ENCODE measurements at regions not wholly inside any gene's neighbourhood (a gene's known extent, or its start where the extent isn't known, plus 50 kb on each side); places are given as distances from the start of the nearest gene placed in this dataset.

GRCh38 chr1:240004086-240004749 is 87.5 kb upstream of the FMN2 start:
- H3K4me3 ChIP-seq (ENCODE audit: low read depth, low read length), result no peak overlapping the region
- no peaks in the 10 kb centered on the region for H3K9me3 ChIP-seq (ENCODE audit: control insufficient read depth, insufficient read depth, low read length)
- H3K4me1 ChIP-seq (ENCODE audit: control insufficient read depth, insufficient read depth, low read length), result no peaks in the 10 kb centered on the region
- peaks cover under 1% of the 10 kb centered on the region for H3K27me3 ChIP-seq (ENCODE audit: control insufficient read depth, insufficient read depth, low read length)
- H3K9ac ChIP-seq (ENCODE audit: low read depth, low read length), result no peak overlapping the region
- no peaks in the 10 kb centered on the region for H3K36me3 ChIP-seq (ENCODE audit: control insufficient read depth, insufficient read depth, low read length)

GRCh38 chr1:240005997-240006650 is 85.6 kb upstream of the FMN2 start:
- no peaks in the 10 kb centered on the region for H3K9me3 ChIP-seq (ENCODE audit: control insufficient read depth, insufficient read depth, low read length)

GRCh38 chr1:240008298-240008697 is 83.4 kb upstream of the FMN2 start:
- no peaks in the 10 kb centered on the region for H3K9me3 ChIP-seq (ENCODE audit: control insufficient read depth, insufficient read depth, low read length)
- no peaks in the 10 kb centered on the region for H3K4me1 ChIP-seq (ENCODE audit: control insufficient read depth, insufficient read depth, low read length)
- no peaks in the 10 kb centered on the region for H3K36me3 ChIP-seq (ENCODE audit: control insufficient read depth, insufficient read depth, low read length)
- no peak overlapping the region for H3K9ac ChIP-seq (ENCODE audit: low read depth, low read length)
- H3K27me3 ChIP-seq (ENCODE audit: control insufficient read depth, insufficient read depth, low read length), result no peaks in the 10 kb centered on the region
- H3K4me3 ChIP-seq (ENCODE audit: low read depth, low read length), result no peak overlapping the region

More at GRCh38 chr1:240005997-240006650, 85.6 kb upstream of the FMN2 start:
- H3K27me3 ChIP-seq (ENCODE audit: control insufficient read depth, insufficient read depth, low read length), result no peaks in the 10 kb centered on the region
- no peak overlapping the region for H3K9ac ChIP-seq (ENCODE audit: low read depth, low read length)
- no peaks in the 10 kb centered on the region for H3K36me3 ChIP-seq (ENCODE audit: control insufficient read depth, insufficient read depth, low read length)
- no peaks in the 10 kb centered on the region for H3K4me1 ChIP-seq (ENCODE audit: control insufficient read depth, insufficient read depth, low read length)
- H3K4me3 ChIP-seq (ENCODE audit: low read depth, low read length), result no peak overlapping the region

- H3K4me3 ChIP-seq (ENCODE audit: low read depth, low read length), result no peak overlapping the region
- H3K36me3 ChIP-seq (ENCODE audit: control insufficient read depth, insufficient read depth, low read length), result no peaks in the 10 kb centered on the region
- H3K27me3 ChIP-seq (ENCODE audit: control insufficient read depth, insufficient read depth, low read length), result no peaks in the 10 kb centered on the region
- no peak overlapping the region for H3K9ac ChIP-seq (ENCODE audit: low read depth, low read length)
- no peaks in the 10 kb centered on the region for H3K4me1 ChIP-seq (ENCODE audit: control insufficient read depth, insufficient read depth, low read length)
- H3K9me3 ChIP-seq (ENCODE audit: control insufficient read depth, insufficient read depth, low read length), result no peaks in the 10 kb centered on the region
Observed at GRCh38 chr1:240014051-240014450, 77.6 kb upstream of the FMN2 start.

GRCh38 chr1:240018617-240019016 is 73.1 kb upstream of the FMN2 start:
- no peak overlapping the region for H3K4me3 ChIP-seq (ENCODE audit: low read depth, low read length)
- H3K9me3 ChIP-seq (ENCODE audit: control insufficient read depth, insufficient read depth, low read length), result no peaks in the 10 kb centered on the region
- no peaks in the 10 kb centered on the region for H3K27me3 ChIP-seq (ENCODE audit: control insufficient read depth, insufficient read depth, low read length)
- H3K4me1 ChIP-seq (ENCODE audit: control insufficient read depth, insufficient read depth, low read length), result no peaks in the 10 kb centered on the region
- H3K36me3 ChIP-seq (ENCODE audit: control insufficient read depth, insufficient read depth, low read length), result no peaks in the 10 kb centered on the region
- H3K9ac ChIP-seq (ENCODE audit: low read depth, low read length), result no peak overlapping the region

GRCh38 chr1:240019524-240019923 is 72.2 kb upstream of the FMN2 start:
- Histone ChIP-seq H3K9me3 (ENCODE audit: control insufficient read depth, insufficient read depth, low read length) (no peaks in the 10 kb centered on the region), H3K27me3 (ENCODE audit: control insufficient read depth, insufficient read depth, low read length) (no peaks in the 10 kb centered on the region), H3K9ac (ENCODE audit: low read depth, low read length) (no peak overlapping the region), H3K36me3 (ENCODE audit: control insufficient read depth, insufficient read depth, low read length) (no peaks in the 10 kb centered on the region), H3K4me3 (ENCODE audit: low read depth, low read length) (no peak overlapping the region), H3K4me1 (ENCODE audit: control insufficient read depth, insufficient read depth, low read length) (no peaks in the 10 kb centered on the region)

- Histone ChIP-seq H3K9ac (ENCODE audit: low read depth, low read length) (no peak overlapping the region), H3K4me1 (ENCODE audit: control insufficient read depth, insufficient read depth, low read length) (no peaks in the 10 kb centered on the region), H3K36me3 (ENCODE audit: control insufficient read depth, insufficient read depth, low read length) (no peaks in the 10 kb centered on the region), H3K9me3 (ENCODE audit: control insufficient read depth, insufficient read depth, low read length) (no peaks in the 10 kb centered on the region), H3K4me3 (ENCODE audit: low read depth, low read length) (no peak overlapping the region), H3K27me3 (ENCODE audit: control insufficient read depth, insufficient read depth, low read length) (no peaks in the 10 kb centered on the region)
Observed at GRCh38 chr1:240020871-240021270, 70.8 kb upstream of the FMN2 start.

GRCh38 chr1:240021709-240022108 is 70.0 kb upstream of the FMN2 start:
- no peaks in the 10 kb centered on the region for H3K36me3 ChIP-seq (ENCODE audit: control insufficient read depth, insufficient read depth, low read length)
- H3K9ac ChIP-seq (ENCODE audit: low read depth, low read length), result no peak overlapping the region
- no peaks in the 10 kb centered on the region for H3K27me3 ChIP-seq (ENCODE audit: control insufficient read depth, insufficient read depth, low read length)
- no peaks in the 10 kb centered on the region for H3K4me1 ChIP-seq (ENCODE audit: control insufficient read depth, insufficient read depth, low read length)
- H3K9me3 ChIP-seq (ENCODE audit: control insufficient read depth, insufficient read depth, low read length), result no peaks in the 10 kb centered on the region
- H3K4me3 ChIP-seq (ENCODE audit: low read depth, low read length), result no peak overlapping the region

GRCh38 chr1:240027059-240027462 is 64.6 kb upstream of the FMN2 start:
- Histone ChIP-seq H3K9me3 (ENCODE audit: control insufficient read depth, insufficient read depth, low read length) (no peaks in the 10 kb centered on the region), H3K27me3 (ENCODE audit: control insufficient read depth, insufficient read depth, low read length) (no peaks in the 10 kb centered on the region), H3K4me3 (ENCODE audit: low read depth, low read length) (no peak overlapping the region), H3K36me3 (ENCODE audit: control insufficient read depth, insufficient read depth, low read length) (no peaks in the 10 kb centered on the region), H3K4me1 (ENCODE audit: control insufficient read depth, insufficient read depth, low read length) (no peaks in the 10 kb centered on the region), H3K9ac (ENCODE audit: low read depth, low read length) (no peak overlapping the region)

- Histone ChIP-seq H3K27me3 (ENCODE audit: control insufficient read depth, insufficient read depth, low read length) (no peaks in the 10 kb centered on the region), H3K4me1 (ENCODE audit: control insufficient read depth, insufficient read depth, low read length) (no peaks in the 10 kb centered on the region), H3K4me3 (ENCODE audit: low read depth, low read length) (no peak overlapping the region), H3K9me3 (ENCODE audit: control insufficient read depth, insufficient read depth, low read length) (no peaks in the 10 kb centered on the region), H3K36me3 (ENCODE audit: control insufficient read depth, insufficient read depth, low read length) (no peaks in the 10 kb centered on the region), H3K9ac (ENCODE audit: low read depth, low read length) (no peak overlapping the region)
Observed at GRCh38 chr1:240029418-240029817, 62.3 kb upstream of the FMN2 start.

- H3K36me3 ChIP-seq (ENCODE audit: control insufficient read depth, insufficient read depth, low read length), result no peaks in the 10 kb centered on the region
- no peaks in the 10 kb centered on the region for H3K9me3 ChIP-seq (ENCODE audit: control insufficient read depth, insufficient read depth, low read length)
- H3K4me1 ChIP-seq (ENCODE audit: control insufficient read depth, insufficient read depth, low read length), result no peaks in the 10 kb centered on the region
- no peak overlapping the region for H3K9ac ChIP-seq (ENCODE audit: low read depth, low read length)
- H3K4me3 ChIP-seq (ENCODE audit: low read depth, low read length), result no peak overlapping the region
- H3K27me3 ChIP-seq (ENCODE audit: control insufficient read depth, insufficient read depth, low read length), result no peaks in the 10 kb centered on the region
Observed at GRCh38 chr1:240030236-240030635, 61.4 kb upstream of the FMN2 start.

GRCh38 chr1:240031009-240031408 is 60.7 kb upstream of the FMN2 start:
- Histone ChIP-seq H3K4me1 (ENCODE audit: control insufficient read depth, insufficient read depth, low read length) (no peaks in the 10 kb centered on the region), H3K27me3 (ENCODE audit: control insufficient read depth, insufficient read depth, low read length) (no peaks in the 10 kb centered on the region), H3K4me3 (ENCODE audit: low read depth, low read length) (no peak overlapping the region), H3K9ac (ENCODE audit: low read depth, low read length) (no peak overlapping the region), H3K9me3 (ENCODE audit: control insufficient read depth, insufficient read depth, low read length) (no peaks in the 10 kb centered on the region), H3K36me3 (ENCODE audit: control insufficient read depth, insufficient read depth, low read length) (no peaks in the 10 kb centered on the region)
